ENCODE measurements at regions not wholly inside any gene's neighbourhood (a gene's known extent, or its start where the extent isn't known, plus 50 kb on each side); places are given as distances from the start of the nearest gene placed in this dataset.
A peak's percentile ranks its signal among the peaks of the same experiment; 100 is the strongest.
"Not testable (repeated sequence)": the region's sequence is repeated elsewhere in the genome, so short reads cannot be mapped to it uniquely, and the experiment has no call there.

DNA sequence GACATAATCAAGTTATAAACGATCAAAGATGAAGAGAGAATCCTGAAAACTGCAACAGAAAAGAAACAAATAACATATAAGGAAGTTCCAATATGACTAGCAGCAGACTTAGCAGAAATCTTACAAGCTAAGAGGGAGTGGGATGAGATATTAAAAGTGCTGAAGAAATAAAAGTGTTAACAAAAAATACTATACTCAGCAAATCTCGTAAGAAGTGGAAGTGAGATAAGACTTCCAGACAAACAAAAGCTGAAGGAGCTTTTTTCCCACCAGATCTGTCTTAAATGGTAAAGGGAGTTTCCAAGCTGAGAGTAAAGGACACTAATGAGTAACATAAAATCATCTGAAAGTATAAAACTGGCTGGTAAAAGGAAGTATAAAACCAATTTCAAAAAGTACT, 2036.0 kb upstream of the C9orf72 start:
- DNase-seq (ENCODE audit: low spot score): no peak

DNA sequence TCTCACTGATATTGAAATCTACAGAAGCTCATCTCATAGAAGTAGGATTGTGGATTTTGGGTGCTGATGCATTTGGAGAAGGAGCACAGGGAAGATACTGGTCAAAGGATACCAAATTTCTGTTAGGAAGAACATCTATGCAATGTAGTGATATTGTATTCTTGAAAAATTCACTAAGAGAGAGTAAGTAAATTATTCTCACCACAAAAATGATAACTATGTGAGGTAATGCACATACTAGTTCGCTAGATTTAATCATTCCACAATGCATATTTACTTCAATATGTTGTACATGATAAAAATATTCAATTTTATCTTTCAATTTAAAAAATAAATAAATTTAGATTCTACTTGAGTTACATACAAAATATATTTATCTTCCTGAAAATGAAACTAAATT, 2040.5 kb upstream of the C9orf72 start:
- no peak for DNase-seq (ENCODE audit: low spot score)

DNA sequence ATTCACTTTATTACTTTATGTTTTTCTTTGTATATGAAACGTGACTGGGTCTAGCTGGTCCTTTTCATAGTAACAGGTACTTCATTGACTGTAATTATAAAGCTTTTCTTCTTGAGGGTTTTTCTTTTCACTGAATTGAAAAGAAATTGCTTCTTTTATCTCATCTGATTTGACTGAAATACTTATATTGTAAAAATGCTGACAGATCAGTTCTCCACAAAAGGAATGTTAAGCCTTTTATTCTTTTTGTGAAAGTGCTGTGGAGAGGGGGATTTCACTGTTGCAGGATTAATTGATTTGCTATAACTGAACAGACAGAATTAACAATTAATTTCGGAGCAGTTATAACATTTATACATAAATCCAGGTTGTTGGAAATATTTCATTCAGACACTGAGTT, 2043.6 kb upstream of the C9orf72 start:
- DNase-seq (ENCODE audit: low spot score): no peak

DNA sequence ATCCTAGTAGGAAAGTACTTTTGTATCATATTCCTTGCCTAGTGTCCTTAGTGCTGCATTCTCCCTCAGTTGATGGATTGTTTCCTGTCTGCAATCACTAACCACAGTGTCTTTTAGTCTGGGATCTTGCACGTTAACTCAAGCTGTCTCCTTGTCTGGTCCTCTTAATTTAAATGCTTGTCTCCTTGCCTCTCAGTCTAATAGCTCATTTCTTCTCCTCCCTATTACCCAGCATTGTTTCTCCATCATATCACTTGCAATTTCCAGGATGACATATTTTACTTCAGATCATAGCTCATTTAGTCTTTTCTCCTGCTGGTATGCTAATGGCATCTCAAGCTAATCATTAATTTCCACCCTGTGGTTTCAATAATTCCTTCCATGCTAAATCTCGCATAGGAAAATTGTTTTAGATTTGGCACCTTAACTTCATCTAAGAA, 2052.0 kb upstream of the C9orf72 start:
- DNase-seq (ENCODE audit: low spot score): no peak

DNA sequence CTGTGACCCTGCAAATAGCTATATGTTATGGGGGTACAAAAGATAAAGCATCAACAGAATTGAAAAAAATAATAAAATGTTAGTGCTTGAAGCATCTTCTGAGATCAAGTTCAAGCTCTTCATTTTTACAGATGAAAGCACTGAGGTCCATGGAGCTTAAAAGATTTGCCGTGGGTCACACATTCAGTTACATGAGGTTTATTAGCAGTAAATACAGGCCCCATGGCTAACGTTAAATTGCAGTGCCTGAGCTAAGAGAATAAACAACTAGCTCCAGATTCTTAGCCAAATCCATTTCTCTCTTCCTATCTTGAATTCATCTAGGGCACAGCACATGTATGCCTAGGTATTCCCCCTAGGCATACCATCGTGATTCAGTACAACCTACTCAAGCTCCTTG, 2052.7 kb upstream of the C9orf72 start:
- DNase-seq (ENCODE audit: low spot score): no peak

DNA sequence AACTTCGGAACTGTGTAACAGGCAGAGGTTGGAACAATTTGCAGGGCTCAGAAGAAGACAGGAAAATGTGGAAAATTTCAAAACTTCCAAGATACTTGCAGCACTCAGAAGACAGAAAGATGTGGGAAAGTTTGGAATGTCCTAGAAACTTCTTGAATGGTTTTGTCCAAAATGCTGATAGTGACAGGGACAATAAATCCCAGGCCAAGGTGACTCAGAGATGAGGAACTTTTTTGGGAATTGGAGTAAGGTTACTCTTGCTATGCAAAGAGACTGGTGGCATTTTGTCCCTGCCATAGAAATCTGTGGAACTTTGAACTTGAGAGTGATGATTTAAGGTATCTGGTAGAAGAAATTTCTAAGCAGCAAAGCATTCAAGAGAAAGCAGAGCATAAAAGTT, 2055.6 kb upstream of the C9orf72 start:
- not testable (repeated sequence) for DNase-seq (ENCODE audit: low spot score)

DNA sequence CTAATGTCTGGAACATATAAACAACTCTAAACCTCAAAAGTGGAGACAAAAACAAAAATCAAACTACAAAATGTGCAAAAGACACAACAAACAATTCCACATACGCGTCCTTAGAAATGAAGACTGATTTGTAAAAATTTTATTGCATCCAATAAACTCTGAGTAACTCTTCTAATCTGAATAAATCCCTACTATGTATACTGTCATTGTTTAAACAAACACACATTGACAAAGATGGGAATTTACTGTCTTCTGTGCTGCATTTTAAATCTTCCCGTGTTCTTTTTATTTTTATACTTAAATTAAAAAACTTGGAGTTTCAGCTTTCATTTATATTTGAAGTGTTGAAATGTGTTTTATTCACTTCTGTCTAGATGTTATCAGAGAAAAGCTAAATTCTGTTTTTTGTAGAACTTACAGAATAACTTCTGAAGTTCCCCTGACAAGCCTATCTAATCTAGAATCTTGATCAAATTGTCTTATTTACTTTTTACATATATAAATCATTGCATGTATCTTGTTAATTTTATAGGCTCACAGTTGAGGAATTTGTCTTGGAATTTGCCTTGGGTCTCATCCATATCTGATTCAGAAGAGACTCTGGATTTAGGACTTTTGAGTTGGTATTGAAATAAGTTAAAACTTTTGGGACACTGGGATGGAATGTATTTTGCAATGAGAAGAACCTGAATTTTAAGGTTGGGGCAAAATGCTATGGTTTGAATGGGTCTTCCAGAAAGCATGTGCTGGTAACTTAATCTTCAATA, 2064.4 kb upstream of the C9orf72 start:
- no peak for DNase-seq (ENCODE audit: low spot score)

DNA sequence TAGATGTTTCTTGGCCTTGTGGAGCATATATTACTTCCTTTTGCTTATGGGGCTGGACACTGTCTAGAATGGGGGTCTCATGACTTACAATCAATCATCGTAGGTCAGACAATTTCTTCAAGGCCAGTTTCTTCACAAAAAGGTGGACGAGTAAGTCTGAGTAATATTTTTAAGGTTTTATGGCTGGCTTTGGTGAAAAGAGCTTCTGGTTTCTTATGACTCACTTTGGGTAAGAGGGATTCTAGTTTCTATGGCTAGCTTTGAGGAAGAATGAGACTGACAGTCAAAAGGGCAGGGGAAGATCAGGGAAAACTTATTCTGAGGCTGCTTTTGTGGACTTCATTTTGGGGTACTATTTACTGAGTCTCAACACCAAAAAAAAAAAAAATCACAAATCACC, 2067.2 kb upstream of the C9orf72 start:
- no peak for DNase-seq (ENCODE audit: low spot score)

DNA sequence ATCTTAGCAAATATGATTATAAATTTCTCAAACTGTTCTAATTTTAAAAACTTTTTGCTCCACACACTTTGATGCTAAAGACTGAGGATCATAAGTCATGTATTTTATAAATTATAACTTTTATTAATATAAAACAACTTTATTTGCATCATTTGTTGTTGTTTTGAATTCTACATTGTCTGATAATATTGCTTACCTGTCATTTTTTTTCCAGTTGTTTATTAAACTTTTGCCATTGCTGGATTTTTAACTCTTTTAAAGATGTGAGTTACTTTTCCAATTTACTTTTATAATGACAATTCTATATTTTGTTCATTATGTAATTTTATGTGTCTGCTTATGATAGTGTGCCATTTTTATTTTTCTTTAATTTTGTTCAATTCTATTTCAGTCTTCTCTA, 2071.2 kb upstream of the C9orf72 start:
- no peak for DNase-seq (ENCODE audit: low spot score)

DNA sequence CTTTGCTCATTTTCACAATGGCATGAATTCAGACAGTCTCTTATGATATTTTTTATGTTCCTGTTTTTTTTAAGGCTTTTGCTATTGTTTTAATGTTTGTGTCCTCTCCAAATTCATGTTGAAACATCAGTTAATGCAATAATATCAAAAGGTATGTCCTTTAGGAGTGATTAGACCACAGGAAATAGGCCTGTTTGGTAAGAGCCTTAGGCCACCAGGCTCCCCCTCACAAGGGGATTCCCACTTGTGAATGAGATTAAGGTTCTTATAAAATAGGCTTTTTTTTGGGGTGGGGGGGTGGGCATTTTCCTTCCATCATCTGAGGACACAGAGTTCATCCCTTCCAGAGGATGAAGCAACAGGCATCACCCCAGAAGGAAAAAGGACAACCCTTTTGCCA, 2074.2 kb upstream of the C9orf72 start:
- no peak for DNase-seq (ENCODE audit: low spot score)

DNA sequence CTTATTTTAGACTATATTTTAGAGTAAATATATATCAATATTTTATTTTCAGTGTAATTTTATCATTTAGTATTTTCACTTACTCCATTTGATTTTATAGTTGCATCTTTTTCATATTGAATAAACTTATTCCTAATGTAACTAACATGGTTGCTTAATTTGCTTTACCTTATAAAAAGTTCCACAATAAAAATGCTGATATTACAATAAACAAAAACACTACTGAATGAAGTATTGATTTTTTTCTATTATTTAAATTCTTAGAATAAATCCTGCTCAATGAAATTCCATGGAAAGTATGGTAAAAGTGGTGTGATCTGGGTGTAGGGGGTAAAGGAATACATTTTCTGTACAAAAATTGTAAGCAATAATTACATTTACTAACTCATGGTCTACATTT, 2074.9 kb upstream of the C9orf72 start:
- DNase-seq (ENCODE audit: low spot score): no peak

DNA sequence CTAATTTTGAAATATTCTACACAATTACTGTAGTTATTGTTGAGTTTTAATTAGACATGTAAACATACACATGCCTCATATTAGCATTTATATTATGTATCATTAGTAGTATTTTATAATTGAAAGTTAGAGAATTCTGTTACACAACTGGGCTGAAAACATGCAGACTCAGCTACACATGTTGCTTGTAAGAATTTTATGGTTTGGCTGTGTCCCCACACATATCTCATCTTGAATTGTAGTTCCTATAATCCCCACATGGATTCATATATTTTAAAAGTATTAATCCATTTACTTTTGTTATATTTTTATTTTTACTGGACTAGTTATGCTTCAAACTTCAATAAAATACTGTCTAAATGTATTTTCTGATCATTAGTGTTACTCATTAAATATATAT, 2075.3 kb upstream of the C9orf72 start:
- DNase-seq (ENCODE audit: low spot score): no peak

DNA sequence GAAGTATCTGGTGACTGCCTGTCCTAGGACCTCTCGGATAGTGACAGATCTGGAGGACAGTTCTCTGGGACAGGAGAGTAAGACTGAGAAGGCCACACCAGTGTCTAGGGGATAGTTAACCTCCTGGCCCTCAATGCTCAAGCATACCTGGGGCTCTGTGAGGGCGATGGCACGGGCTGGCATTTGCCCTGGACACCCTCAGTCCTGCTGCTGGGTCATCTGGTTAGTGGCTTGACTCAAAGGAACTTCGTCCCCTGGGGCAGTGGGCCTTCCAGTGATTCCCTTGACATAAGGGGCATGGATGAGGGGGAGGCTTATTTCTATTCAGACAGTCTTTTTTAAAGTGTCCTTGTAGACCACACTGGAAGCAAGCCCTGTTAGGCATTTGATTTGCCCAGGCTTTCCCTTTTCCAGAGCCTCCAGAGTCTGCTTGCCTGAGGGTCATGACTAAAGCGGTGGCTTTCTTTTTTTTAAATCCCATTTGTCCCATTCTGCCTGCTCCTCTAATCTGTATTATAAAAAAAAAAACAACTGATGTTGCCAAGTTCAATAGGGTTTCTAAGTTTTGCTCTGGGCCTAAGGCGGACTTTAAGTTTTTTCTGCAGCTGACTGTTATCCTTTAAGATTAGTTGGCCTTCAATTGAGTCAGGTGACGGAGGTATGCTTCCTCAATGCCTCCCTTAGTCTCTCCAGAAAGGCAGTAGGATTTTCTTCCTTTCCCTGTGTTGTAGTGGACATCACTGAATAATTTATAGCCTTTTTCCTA, 2083.5 kb upstream of the C9orf72 start:
- DNase-seq (ENCODE audit: low spot score): no peak

DNA sequence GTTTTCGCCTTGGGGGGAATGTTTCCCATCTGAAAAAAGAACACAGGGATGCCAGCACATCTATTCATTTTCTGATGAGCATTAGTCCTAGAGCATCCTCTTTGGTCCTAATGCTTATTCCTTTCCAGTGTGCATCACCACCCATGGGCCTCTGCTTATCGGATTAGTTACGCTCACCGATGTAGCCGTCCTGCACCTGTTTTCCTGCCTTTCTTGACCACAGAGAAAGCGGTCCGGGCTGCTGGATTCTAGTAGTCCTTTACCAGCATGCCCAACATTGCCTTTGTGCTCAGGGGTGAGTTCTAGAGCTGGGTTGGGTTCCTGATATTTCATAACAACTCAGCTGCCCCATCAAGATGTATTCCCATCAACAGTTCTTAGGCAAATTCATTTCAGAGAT, 2084.5 kb upstream of the C9orf72 start:
- DNase-seq (ENCODE audit: low spot score): no peak

DNA sequence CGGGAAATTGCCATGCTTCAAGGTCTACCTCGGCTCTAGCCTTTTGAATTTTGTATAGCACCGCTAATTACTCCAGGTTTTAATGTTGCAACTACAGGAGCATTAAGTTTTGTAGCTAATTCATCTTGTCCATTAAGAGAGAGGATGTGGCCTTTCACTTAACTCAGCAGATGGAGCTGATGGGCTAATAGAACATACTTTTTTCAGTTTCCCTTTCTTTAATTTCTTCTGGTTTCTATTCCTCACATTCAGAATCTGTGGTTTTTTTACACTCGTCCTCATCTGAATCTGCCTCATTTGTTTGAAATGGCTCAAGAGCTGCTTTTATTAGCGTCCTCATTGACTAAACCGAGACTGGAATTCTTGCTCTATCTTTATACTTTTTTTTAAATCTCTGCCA, 2085.7 kb upstream of the C9orf72 start:
- no peak for DNase-seq (ENCODE audit: low spot score)

DNA sequence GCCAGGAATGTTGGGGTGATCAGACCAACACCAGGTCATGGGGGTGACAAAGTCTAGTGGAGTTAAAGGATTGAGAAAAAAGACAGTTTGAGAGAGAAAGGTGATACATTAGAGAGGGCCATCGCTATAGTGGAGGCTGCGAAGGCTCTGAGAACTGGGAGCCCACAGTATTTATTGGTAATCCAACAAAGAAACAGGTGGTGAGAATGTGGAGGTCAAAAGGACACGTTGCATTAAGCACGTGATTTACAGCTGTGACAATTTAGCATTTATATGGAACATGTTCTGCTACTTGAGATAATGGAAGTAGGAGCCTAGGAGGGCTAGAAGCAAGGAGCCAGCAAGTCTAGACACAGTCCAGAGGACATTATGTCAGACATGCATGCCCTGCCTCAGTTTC, 2086.5 kb upstream of the C9orf72 start:
- DNase-seq (ENCODE audit: low spot score): no peak

DNA sequence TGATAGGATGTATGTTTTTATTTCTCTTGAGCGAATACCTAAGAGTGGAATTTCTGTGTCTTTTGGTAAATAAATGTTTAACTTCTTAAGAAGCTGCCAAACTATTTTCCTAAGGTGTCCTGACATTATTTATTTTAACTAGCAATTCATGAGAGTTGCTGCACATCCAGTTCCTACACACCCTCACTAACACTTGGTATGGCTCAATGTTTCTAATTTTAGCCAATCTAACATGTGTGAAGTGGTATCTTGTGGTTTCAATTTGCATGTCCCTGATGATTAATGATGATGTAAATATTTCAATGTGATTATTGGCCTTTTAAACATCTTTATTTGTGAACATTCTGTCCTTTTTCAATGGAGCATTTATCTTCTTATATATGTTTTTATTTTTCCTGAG, 2095.5 kb upstream of the C9orf72 start:
- no peak for DNase-seq (ENCODE audit: low spot score)

DNA sequence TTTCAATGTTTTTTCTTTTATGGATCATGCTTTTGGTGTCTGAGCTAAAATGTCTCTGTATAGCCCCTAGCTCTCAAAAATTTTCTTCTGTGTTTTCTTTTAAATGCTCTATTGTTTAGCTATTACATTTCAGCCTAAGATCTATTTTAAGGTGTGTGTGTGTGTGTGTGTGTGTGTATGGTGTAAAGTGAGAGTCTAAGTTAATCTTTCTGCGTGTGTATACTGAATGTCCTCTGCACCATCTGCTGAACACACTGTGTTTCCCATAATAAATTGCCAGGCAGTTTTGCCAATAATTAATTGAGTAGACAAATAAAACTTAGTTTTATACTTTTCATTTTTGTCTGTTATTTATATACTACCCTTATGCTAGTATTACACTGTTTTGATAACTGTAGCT, 2096.3 kb upstream of the C9orf72 start:
- no peak for DNase-seq (ENCODE audit: low spot score)

DNA sequence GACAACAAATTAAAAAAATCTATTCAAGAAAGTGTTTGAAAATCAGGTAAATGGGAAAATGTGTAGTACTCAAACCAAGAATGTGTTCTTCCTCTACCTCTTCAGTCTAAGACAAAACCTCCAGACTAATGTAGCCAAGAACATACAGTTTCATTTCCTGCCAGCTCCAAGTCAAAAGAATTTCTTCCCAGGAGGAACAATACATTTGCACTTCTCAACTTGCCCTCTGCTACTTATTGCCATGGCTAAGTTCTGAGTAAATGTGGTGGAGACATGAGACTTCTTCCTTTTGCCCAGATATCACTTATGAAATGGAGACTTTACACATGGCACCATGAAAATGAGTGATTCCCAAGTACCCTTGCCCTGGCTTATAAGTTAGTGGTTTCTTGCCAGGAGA, 2112.2 kb upstream of the C9orf72 start:
- DNase-seq (ENCODE audit: low spot score): no peak

DNA sequence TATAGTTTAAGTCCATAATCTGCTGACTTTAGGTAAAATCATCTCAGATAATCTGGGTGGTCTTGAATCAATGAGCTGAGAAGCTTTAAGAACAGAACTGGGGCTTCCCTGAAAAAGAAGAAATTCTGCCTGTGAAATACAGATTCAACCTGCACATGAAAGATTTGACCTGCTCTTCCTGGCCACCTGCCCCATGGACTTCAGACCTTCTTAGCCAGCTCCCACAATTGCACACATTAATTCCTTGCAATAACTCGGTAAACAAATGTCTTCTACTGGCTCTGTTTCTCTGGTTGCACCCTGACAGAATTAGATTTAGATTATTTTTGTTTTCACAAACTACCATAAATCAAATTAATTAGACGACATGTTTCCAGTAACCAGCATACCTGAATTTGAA, 2117.9 kb upstream of the C9orf72 start:
- DNase-seq (ENCODE audit: low spot score): no peak

DNA sequence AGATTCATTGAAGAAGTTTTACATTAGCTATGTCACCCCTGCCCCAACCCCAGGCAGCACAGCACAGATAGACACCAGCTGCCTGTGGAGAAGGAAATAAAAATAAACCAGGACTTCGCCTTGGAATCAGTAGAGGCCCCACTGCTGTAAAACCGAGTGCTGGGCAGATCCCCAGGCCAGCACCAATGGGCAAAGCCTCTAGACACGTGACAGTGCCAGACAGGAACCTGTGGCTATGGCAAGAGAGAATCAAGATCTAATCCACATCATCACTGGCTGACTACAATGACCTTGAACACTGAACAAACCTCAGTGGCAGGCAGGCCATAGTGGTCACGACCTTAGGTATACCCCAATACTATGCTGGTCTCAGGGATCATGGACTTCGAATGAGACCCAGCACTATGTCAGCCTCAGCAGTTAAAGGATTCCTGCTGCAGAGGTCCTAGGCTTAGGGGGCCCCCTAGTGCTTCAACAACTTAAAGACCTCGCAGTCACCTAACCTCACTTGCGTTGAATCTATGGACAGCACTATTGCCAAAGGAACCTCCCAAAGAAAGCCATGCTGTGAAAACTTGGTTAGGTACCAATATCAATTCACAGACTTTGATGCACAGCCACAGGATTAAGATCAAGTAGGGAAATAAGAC, 2118.6 kb upstream of the C9orf72 start:
- peak; percentile 0 for DNase-seq (ENCODE audit: low spot score)

DNA sequence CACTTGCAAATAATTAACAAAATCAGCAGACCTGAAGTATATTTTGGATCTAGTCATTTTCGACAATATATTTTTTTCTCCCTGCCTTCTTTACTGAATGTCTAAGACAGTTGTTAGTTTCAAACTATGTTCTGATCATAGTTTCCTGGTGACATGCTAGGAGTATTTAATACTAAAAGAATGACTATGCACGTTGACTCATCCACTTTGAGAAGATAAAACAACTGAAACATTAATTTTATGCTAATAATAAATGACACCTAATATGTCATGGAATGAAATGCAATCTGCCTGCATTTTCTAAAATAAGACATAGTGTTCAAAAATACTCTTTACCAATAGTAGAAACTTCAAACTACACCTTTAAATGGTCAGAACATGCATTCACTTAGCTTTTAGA, 2123.7 kb upstream of the C9orf72 start:
- no peak for DNase-seq (ENCODE audit: low spot score)

DNA sequence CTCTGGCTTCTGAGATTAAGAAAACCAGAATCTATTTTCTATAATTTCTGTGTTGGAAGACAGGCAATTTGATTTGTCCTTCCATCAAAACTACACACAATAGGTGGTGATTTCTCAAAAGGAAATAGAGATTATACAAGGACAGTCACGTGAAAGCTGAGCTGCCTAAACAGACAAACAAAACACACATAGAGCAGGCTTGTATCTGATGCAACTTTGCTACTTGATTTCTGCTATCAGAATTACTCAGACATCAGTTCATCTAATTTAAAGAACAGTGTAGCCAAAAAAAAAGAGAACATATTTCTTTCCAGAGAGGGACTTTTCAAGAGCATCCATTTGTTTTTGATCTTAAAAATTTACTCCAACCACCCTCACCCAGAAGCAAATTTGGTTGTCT, 2128.3 kb upstream of the C9orf72 start:
- no peak for DNase-seq (ENCODE audit: low spot score)

Measured in HuH-7.5 (cell line).